ENCODE measurements at regions not wholly inside any gene's neighbourhood (a gene's known extent, or its start where the extent isn't known, plus 50 kb on each side); places are given as distances from the start of the nearest gene placed in this dataset.

GRCh38 chr2:223306371-223306770 is 254.4 kb downstream of the KCNE4 start:
- CTCF ChIA-PET = no interaction called here
- intact Hi-C loops (cut with micrococcal nuclease) = no loop called here
- Histone ChIP-seq H3K27ac (ENCODE audit: low read depth, low read length) (no peak overlapping the region), H3K4me3 (ENCODE audit: low read length) (no peak overlapping the region), H3K9me3 (ENCODE audit: control insufficient read depth in 2 of 3, low read length in 3 of 3) (no peaks in the 10 kb centered on the region), H3K4me1 (ENCODE audit: control insufficient read depth in 2 of 2, insufficient read depth in 2 of 2, low read length in 2 of 2) (no peaks in the 10 kb centered on the region), H3K27me3 (ENCODE audit: control insufficient read depth in 2 of 2, insufficient read depth in 2 of 2, low read length in 2 of 2) (no peaks in the 10 kb centered on the region), H3K36me3 (ENCODE audit: control insufficient read depth in 2 of 3, insufficient read depth in 3 of 3, low read length in 3 of 3) (no peaks in the 10 kb centered on the region)
- Mint-ChIP-seq H3K27me3 (no peaks in the 10 kb centered on the region), H3K27ac (no peak overlapping the region), H3K4me1 (no peaks in the 10 kb centered on the region), H3K9me3 (peaks cover 0 to 8% (median 2%) of the 10 kb centered on the region in 11 donors), H3K36me3 (no peaks in the 10 kb centered on the region), H3K4me3 (no peak overlapping the region)
- POLR2A ChIA-PET = no interaction called here
- DNase-seq = no peak
- no peak for ATAC-seq

DNA sequence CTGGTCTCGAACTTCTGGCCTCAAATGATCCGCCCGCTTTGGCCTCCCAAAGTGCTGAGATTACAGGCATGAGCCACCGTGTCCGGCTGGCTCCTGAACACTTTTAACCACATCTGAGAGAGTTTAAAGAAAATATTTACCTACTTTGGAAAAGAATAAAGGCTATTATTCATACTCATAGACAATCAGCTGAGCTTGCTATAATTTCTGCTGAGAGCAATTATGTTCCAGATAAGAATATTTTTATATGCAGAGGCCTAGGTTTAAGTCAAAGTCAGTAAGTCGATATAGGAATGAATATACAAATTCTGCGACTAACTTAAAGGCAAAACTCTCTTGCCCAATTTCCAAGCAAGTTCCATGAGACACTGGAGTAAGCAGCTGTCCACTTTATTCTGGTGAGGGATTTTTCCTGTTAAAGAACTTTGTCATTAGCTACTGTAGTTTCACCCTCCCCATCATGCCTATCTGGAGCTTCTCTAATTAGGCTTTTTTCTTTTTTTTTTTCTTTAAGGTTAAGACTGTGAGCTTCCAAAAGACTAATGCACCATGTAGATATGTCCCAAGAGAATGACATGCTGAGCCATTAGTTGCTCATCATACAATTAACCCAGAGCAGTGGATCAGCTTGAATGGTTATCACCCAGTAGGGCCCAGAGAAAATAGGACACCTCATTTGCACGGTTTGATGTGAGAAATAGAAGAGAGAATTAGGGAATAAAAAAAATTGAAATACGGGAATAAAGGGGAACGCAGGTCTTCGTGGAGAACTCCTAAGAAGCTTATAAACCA is 260.1 kb downstream of the KCNE4 start:
- POLR2A ChIA-PET = no interaction called here
- no peaks in the 10 kb centered on the region for H3K27me3 Mint-ChIP-seq
- H3K36me3 Mint-ChIP-seq = no peaks in the 10 kb centered on the region
- no peaks in the 10 kb centered on the region for H3K27me3 ChIP-seq (ENCODE audit: control insufficient read depth in 2 of 2, insufficient read depth in 2 of 2, low read length in 2 of 2)
- H3K4me3 ChIP-seq (ENCODE audit: low read length) = no peak overlapping the region
- H3K4me3 Mint-ChIP-seq = no peak overlapping the region
- H3K9me3 Mint-ChIP-seq = peaks cover 0 to 2% (median 0%) of the 10 kb centered on the region in 11 donors
- no peak overlapping the region for H3K27ac Mint-ChIP-seq
- no peak for DNase-seq
- no peaks in the 10 kb centered on the region for H3K9me3 ChIP-seq (ENCODE audit: control insufficient read depth in 2 of 3, low read length in 3 of 3)
- no peaks in the 10 kb centered on the region for H3K4me1 Mint-ChIP-seq
- H3K27ac ChIP-seq (ENCODE audit: low read depth, low read length) = no peak overlapping the region
- CTCF ChIA-PET = no interaction called here
- ATAC-seq = no peak
- H3K4me1 ChIP-seq (ENCODE audit: control insufficient read depth in 2 of 2, insufficient read depth in 2 of 2, low read length in 2 of 2) = no peaks in the 10 kb centered on the region
- H3K36me3 ChIP-seq (ENCODE audit: control insufficient read depth in 2 of 3, insufficient read depth in 3 of 3, low read length in 3 of 3) = no peaks in the 10 kb centered on the region
- intact Hi-C loops (cut with micrococcal nuclease) = no loop called here

DNA sequence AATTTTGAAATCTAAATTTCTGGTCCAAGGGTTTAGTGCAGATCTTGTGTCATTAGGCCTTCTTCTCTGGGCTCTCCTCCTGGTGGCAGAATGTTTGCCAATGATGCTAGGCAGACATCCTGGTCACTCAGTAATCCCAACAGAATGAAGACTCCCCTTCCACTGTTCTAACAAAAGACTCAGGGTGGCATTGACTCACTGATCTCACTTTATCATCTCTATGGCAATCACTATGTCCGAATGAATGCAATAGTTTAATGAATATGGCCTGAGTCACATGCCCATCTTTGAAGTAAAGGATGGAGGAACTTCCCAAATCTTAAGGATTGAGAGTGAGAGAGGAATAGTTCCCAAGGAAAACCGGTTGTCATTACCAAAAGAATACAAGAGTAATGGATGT is 261.1 kb downstream of the KCNE4 start:
- Histone ChIP-seq H3K4me3 (ENCODE audit: low read length) (no peak overlapping the region), H3K4me1 (ENCODE audit: control insufficient read depth in 2 of 2, insufficient read depth in 2 of 2, low read length in 2 of 2) (no peaks in the 10 kb centered on the region), H3K27ac (ENCODE audit: low read depth, low read length) (no peak overlapping the region), H3K36me3 (ENCODE audit: control insufficient read depth in 2 of 3, insufficient read depth in 3 of 3, low read length in 3 of 3) (no peaks in the 10 kb centered on the region), H3K9me3 (ENCODE audit: control insufficient read depth in 2 of 3, low read length in 3 of 3) (no peaks in the 10 kb centered on the region), H3K27me3 (ENCODE audit: control insufficient read depth in 2 of 2, insufficient read depth in 2 of 2, low read length in 2 of 2) (no peaks in the 10 kb centered on the region)
- no peak for DNase-seq
- ATAC-seq = no peak
- ChIA-PET CTCF (no interaction called here), POLR2A (no interaction called here)
- no peak overlapping the region for H3K27ac Mint-ChIP-seq
- no peaks in the 10 kb centered on the region for H3K36me3 Mint-ChIP-seq
- H3K9me3 Mint-ChIP-seq = peaks cover 0 to 3% (median 0%) of the 10 kb centered on the region in 11 donors
- H3K4me3 Mint-ChIP-seq = no peak overlapping the region
- intact Hi-C loops (cut with micrococcal nuclease) = no loop called here
- no peaks in the 10 kb centered on the region for H3K4me1 Mint-ChIP-seq
- no peaks in the 10 kb centered on the region for H3K27me3 Mint-ChIP-seq

GRCh38 chr2:223314811-223315210 is 262.8 kb downstream of the KCNE4 start:
- no peaks in the 10 kb centered on the region for H3K4me1 Mint-ChIP-seq
- ATAC-seq = no peak
- no peaks in the 10 kb centered on the region for H3K36me3 Mint-ChIP-seq
- H3K27me3 Mint-ChIP-seq = no peaks in the 10 kb centered on the region
- Histone ChIP-seq H3K36me3 (ENCODE audit: control insufficient read depth in 2 of 3, insufficient read depth in 3 of 3, low read length in 3 of 3) (no peaks in the 10 kb centered on the region), H3K4me3 (ENCODE audit: low read length) (no peak overlapping the region), H3K4me1 (ENCODE audit: control insufficient read depth in 2 of 2, insufficient read depth in 2 of 2, low read length in 2 of 2) (no peaks in the 10 kb centered on the region), H3K27me3 (ENCODE audit: control insufficient read depth in 2 of 2, insufficient read depth in 2 of 2, low read length in 2 of 2) (no peaks in the 10 kb centered on the region), H3K9me3 (ENCODE audit: control insufficient read depth in 2 of 3, low read length in 3 of 3) (no peaks in the 10 kb centered on the region), H3K27ac (ENCODE audit: low read depth, low read length) (no peak overlapping the region)
- ChIA-PET POLR2A (no interaction called here), CTCF (no interaction called here)
- H3K4me3 Mint-ChIP-seq = no peak overlapping the region
- DNase-seq = no peak
- no peak overlapping the region for H3K27ac Mint-ChIP-seq
- H3K9me3 Mint-ChIP-seq = peaks cover 0 to 5% (median 0%) of the 10 kb centered on the region in 11 donors
- intact Hi-C loops (cut with micrococcal nuclease) = no loop called here

- Histone ChIP-seq H3K9me3 (ENCODE audit: control insufficient read depth in 2 of 3, low read length in 3 of 3) (no peaks in the 10 kb centered on the region), H3K27ac (ENCODE audit: low read depth, low read length) (no peak overlapping the region), H3K27me3 (ENCODE audit: control insufficient read depth in 2 of 2, insufficient read depth in 2 of 2, low read length in 2 of 2) (no peaks in the 10 kb centered on the region), H3K36me3 (ENCODE audit: control insufficient read depth in 2 of 3, insufficient read depth in 3 of 3, low read length in 3 of 3) (no peaks in the 10 kb centered on the region), H3K4me1 (ENCODE audit: control insufficient read depth in 2 of 2, insufficient read depth in 2 of 2, low read length in 2 of 2) (no peaks in the 10 kb centered on the region), H3K4me3 (ENCODE audit: low read length) (no peak overlapping the region)
- Mint-ChIP-seq H3K27ac (no peak overlapping the region), H3K9me3 (peaks cover 0 to 5% (median 0%) of the 10 kb centered on the region in 11 donors), H3K4me3 (no peak overlapping the region), H3K4me1 (no peaks in the 10 kb centered on the region), H3K27me3 (no peaks in the 10 kb centered on the region), H3K36me3 (no peaks in the 10 kb centered on the region)
- ChIA-PET CTCF (no interaction called here), POLR2A (no interaction called here)
- DNase-seq (no peak), ATAC-seq (no peak)
- intact Hi-C loops (cut with micrococcal nuclease) = no loop called here
Measured at GRCh38 chr2:223315813-223316212, 263.8 kb downstream of the KCNE4 start.

DNA sequence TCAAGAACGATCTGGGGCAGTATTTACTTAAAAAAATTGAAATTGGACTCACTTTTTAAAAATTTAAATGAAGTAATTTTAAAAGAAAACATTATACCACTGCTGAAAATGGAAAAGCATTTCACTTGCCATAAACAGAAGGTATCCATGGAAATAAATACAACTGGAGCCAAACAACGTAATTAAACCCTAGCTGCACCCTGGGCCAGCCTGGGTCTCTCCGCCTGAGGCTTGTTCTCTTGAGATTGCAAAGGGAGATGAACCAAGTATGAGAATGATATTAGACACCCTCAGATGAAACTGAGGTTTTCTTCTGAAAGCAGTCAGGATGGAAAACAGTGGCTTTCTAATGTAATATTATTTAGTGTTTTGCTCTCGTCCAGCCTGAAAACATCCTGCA is 264.4 kb downstream of the KCNE4 start:
- intact Hi-C loops (cut with micrococcal nuclease) = no loop called here
- DNase-seq = no peak
- H3K36me3 ChIP-seq (ENCODE audit: control insufficient read depth in 2 of 3, insufficient read depth in 3 of 3, low read length in 3 of 3) = no peaks in the 10 kb centered on the region
- no peaks in the 10 kb centered on the region for H3K9me3 ChIP-seq (ENCODE audit: control insufficient read depth in 2 of 3, low read length in 3 of 3)
- no peak overlapping the region for H3K4me3 Mint-ChIP-seq
- no peaks in the 10 kb centered on the region for H3K27me3 ChIP-seq (ENCODE audit: control insufficient read depth in 2 of 2, insufficient read depth in 2 of 2, low read length in 2 of 2)
- H3K27ac ChIP-seq (ENCODE audit: low read depth, low read length) = no peak overlapping the region
- H3K27me3 Mint-ChIP-seq = no peaks in the 10 kb centered on the region
- no peak overlapping the region for H3K27ac Mint-ChIP-seq
- ChIA-PET POLR2A (no interaction called here), CTCF (no interaction called here)
- no peaks in the 10 kb centered on the region for H3K4me1 ChIP-seq (ENCODE audit: control insufficient read depth in 2 of 2, insufficient read depth in 2 of 2, low read length in 2 of 2)
- H3K36me3 Mint-ChIP-seq = no peaks in the 10 kb centered on the region
- ATAC-seq = no peak
- H3K9me3 Mint-ChIP-seq = peaks cover 0 to 5% (median 0%) of the 10 kb centered on the region in 11 donors
- no peak overlapping the region for H3K4me3 ChIP-seq (ENCODE audit: low read length)
- H3K4me1 Mint-ChIP-seq = no peaks in the 10 kb centered on the region

DNA sequence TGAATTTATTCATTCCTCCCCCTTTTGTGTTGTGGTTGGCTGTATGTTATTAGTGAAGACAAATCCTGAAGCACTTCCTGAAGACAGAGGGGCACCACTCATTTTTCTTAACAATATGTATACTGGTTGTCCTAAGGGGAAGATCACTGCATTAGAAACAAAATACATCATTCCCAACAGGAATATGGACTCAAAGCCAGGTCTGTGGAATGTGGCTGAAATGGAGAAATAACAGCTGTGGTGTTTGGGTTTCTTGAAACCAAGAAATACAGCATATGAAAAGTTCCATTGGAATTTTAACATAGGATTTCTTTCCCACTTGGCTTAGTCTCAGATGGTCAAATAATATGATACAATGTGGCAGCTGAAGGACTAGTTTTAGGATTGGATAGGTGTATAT is 267.6 kb downstream of the KCNE4 start:
- Histone ChIP-seq H3K27ac (ENCODE audit: low read depth, low read length) (no peak overlapping the region), H3K36me3 (ENCODE audit: control insufficient read depth in 2 of 3, insufficient read depth in 3 of 3, low read length in 3 of 3) (no peaks in the 10 kb centered on the region), H3K4me3 (ENCODE audit: low read length) (no peak overlapping the region), H3K27me3 (ENCODE audit: control insufficient read depth in 2 of 2, insufficient read depth in 2 of 2, low read length in 2 of 2) (no peaks in the 10 kb centered on the region), H3K4me1 (ENCODE audit: control insufficient read depth in 2 of 2, insufficient read depth in 2 of 2, low read length in 2 of 2) (no peaks in the 10 kb centered on the region), H3K9me3 (ENCODE audit: control insufficient read depth in 2 of 3, low read length in 3 of 3) (no peaks in the 10 kb centered on the region)
- Mint-ChIP-seq H3K27me3 (no peaks in the 10 kb centered on the region), H3K9me3 (peaks cover 0 to 5% (median 0%) of the 10 kb centered on the region in 11 donors), H3K27ac (no peak overlapping the region), H3K36me3 (no peaks in the 10 kb centered on the region), H3K4me3 (no peak overlapping the region), H3K4me1 (no peaks in the 10 kb centered on the region)
- intact Hi-C loops (cut with micrococcal nuclease) = no loop called here
- ATAC-seq (no peak), DNase-seq (no peak)
- CTCF ChIA-PET = no interaction called here
- POLR2A ChIA-PET = no interaction called here

Measured in naive thymus-derived CD4-positive, alpha-beta T cell (primary cell).